ENCODE measurements at regions not wholly inside any gene's neighbourhood (a gene's known extent, or its start where the extent isn't known, plus 50 kb on each side); places are given as distances from the start of the nearest gene placed in this dataset.

DNA sequence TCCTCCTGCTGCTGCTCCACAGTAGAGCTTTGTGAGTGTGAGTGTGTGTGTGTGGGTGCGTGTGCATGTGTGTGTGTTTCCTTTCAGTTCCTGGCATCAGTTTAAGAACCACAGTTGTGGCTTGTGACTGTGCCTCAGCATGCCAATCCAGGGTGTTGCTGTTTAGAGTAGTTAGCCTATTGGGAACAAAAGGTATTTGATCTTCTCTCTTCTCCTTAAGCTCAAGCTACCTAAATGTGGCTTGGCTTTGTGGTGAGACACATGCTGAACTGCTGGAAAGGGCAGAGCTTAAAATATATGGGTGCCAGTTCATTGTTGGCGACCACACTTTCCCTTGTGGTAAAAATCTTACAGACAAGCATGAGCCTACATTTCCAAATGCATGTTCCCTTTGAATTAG is 116.6 kb upstream of the BNC2 start:
- Histone ChIP-seq H3K27ac (no peak overlapping the region), H3K4me1 (ENCODE audit: insufficient read depth) (no peaks in the 10 kb centered on the region), H3K4me3 (no peak overlapping the region), H3K27me3 (no peaks in the 10 kb centered on the region), H3K9me3 (no peaks in the 10 kb centered on the region), H3K36me3 (no peaks in the 10 kb centered on the region)
- 82 to 87% (median 84%) methylated on average over 2 of the region's 2 CpGs for WGBS, 3 donors
- DNase-seq: no peak
- intact Hi-C loops (cut with DNase I): no loop called here
- TF ChIP-seq EP300 (IDR thresholded peaks at IDR 0.05) (no peak), POLR2A (IDR thresholded peaks at IDR 0.05) (no peak)
- TF ChIP-seq, protein P1, sequence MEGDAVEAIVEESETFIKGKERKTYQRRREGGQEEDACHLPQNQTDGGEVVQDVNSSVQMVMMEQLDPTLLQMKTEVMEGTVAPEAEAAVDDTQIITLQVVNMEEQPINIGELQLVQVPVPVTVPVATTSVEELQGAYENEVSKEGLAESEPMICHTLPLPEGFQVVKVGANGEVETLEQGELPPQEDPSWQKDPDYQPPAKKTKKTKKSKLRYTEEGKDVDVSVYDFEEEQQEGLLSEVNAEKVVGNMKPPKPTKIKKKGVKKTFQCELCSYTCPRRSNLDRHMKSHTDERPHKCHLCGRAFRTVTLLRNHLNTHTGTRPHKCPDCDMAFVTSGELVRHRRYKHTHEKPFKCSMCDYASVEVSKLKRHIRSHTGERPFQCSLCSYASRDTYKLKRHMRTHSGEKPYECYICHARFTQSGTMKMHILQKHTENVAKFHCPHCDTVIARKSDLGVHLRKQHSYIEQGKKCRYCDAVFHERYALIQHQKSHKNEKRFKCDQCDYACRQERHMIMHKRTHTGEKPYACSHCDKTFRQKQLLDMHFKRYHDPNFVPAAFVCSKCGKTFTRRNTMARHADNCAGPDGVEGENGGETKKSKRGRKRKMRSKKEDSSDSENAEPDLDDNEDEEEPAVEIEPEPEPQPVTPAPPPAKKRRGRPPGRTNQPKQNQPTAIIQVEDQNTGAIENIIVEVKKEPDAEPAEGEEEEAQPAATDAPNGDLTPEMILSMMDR (IDR thresholded peaks at IDR 0.05): no peak

DNA sequence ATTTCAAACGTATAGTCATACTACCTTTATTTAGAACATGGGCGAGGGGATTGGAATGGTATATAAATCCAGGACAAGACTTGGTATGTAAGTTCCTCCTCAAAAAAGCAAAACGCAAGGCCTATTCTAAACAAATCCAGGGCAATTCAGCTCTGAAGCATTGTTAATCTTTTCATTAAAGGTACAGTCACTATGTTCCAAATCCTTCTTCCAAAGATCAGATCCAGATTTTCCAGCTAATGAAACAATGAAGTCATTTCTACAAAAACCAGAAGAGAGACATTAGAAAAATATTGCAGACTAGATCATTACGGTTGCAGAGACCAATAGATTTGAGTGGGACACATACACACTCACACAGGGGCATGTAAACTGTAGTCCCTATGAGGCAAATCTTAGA is 116.1 kb upstream of the BNC2 start:
- H3K36me3 ChIP-seq: no peaks in the 10 kb centered on the region
- TF ChIP-seq POLR2A (IDR thresholded peaks at IDR 0.05) (no peak), EP300 (IDR thresholded peaks at IDR 0.05) (no peak)
- TF ChIP-seq, protein P1 (IDR thresholded peaks at IDR 0.05): no peak
- 72 to 81% (median 81%) methylated on average over 4 of the region's 4 CpGs for WGBS, 3 donors
- no peaks in the 10 kb centered on the region for H3K4me1 ChIP-seq (ENCODE audit: insufficient read depth)
- H3K27me3 ChIP-seq: no peaks in the 10 kb centered on the region
- H3K4me3 ChIP-seq: no peak overlapping the region
- DNase-seq: no peak
- intact Hi-C loops (cut with DNase I): no loop called here
- H3K9me3 ChIP-seq: no peaks in the 10 kb centered on the region
- H3K27ac ChIP-seq: no peak overlapping the region

- intact Hi-C loops (cut with DNase I): no loop called here
- Histone ChIP-seq H3K27me3 (no peaks in the 10 kb centered on the region), H3K4me1 (ENCODE audit: insufficient read depth) (no peaks in the 10 kb centered on the region), H3K9me3 (no peaks in the 10 kb centered on the region), H3K36me3 (no peaks in the 10 kb centered on the region), H3K27ac (no peak overlapping the region), H3K4me3 (no peak overlapping the region)
- TF ChIP-seq EP300 (IDR thresholded peaks at IDR 0.05) (no peak), POLR2A (IDR thresholded peaks at IDR 0.05) (no peak)
- TF ChIP-seq, protein P1 (IDR thresholded peaks at IDR 0.05): no peak
- no peak for DNase-seq
- 77 to 82% (median 80%) methylated on average over 12 of the region's 12 CpGs for WGBS, 3 donors
Measured at GRCh38 chr9:16985559-16986348, 115.3 kb upstream of the BNC2 start.

- no peak overlapping the region for H3K4me3 ChIP-seq
- intact Hi-C loops (cut with DNase I): no loop called here
- no peaks in the 10 kb centered on the region for H3K27me3 ChIP-seq
- TF ChIP-seq POLR2A (IDR thresholded peaks at IDR 0.05) (no peak), EP300 (IDR thresholded peaks at IDR 0.05) (no peak)
- TF ChIP-seq, protein P1 (IDR thresholded peaks at IDR 0.05): no peak
- no peaks in the 10 kb centered on the region for H3K9me3 ChIP-seq
- no peaks in the 10 kb centered on the region for H3K36me3 ChIP-seq
- no peak overlapping the region for H3K27ac ChIP-seq
- H3K4me1 ChIP-seq (ENCODE audit: insufficient read depth): no peaks in the 10 kb centered on the region
- 92 to 94% (median 94%) methylated on average over 11 of the region's 11 CpGs for WGBS, 3 donors
- no peak for DNase-seq
Measured at GRCh38 chr9:16982780-16983310, 112.4 kb upstream of the BNC2 start.
